ENCODE measurements at regions not wholly inside any gene's neighbourhood (a gene's known extent, or its start where the extent isn't known, plus 50 kb on each side); places are given as distances from the start of the nearest gene placed in this dataset.

GRCh38 chr7:137122145-137122544, 221.4 kb downstream of the PTN start:
- H4K20me1 ChIP-seq (ENCODE audit: insufficient read depth, low read length) = no peaks in the 10 kb centered on the region
- H2AFZ ChIP-seq (ENCODE audit: insufficient read depth, low read depth, low read length, poor library complexity, severe bottlenecking) = no peak overlapping the region
- 80% methylated on average over 2 of the region's 2 CpGs for WGBS (ENCODE audit: insufficient coverage)
- H3K9me3 ChIP-seq (replicated peaks in 1 of 2; ENCODE audit: control insufficient read depth in 1 of 2, insufficient read depth in 1 of 2, low read length in 2 of 2) = peaks cover 3 to 20% of the 10 kb centered on the region in 2 donors
- H3K36me3 Mint-ChIP-seq = no peaks in the 10 kb centered on the region
- H3K4me1 ChIP-seq (ENCODE audit: control insufficient read depth in 1 of 2, insufficient read depth in 2 of 2, low read length in 2 of 2) = no peaks in the 10 kb centered on the region
- H3K27ac Mint-ChIP-seq = no peak overlapping the region
- peaks cover 0 to 8% (median 2%) of the 10 kb centered on the region in 7 donors for H3K9me3 Mint-ChIP-seq
- H3K36me3 ChIP-seq (replicated peaks in 1 of 2; ENCODE audit: control insufficient read depth in 1 of 2, insufficient read depth in 2 of 2, low read length in 2 of 2) = no peaks in the 10 kb centered on the region
- no peaks in the 10 kb centered on the region for H3K27me3 Mint-ChIP-seq (ENCODE audit: low read depth in 3 of 3)
- no peak overlapping the region for H3K4me3 ChIP-seq (replicated peaks in 1 of 3; ENCODE audit: low read depth in 2 of 3, low read length in 3 of 3)
- no peaks in the 10 kb centered on the region for H3K4me1 Mint-ChIP-seq
- TF ChIP-seq CTCF (IDR thresholded peaks at IDR 0.05) = no peak
- H3K9ac ChIP-seq (ENCODE audit: insufficient read depth, low read length, poor library complexity, severe bottlenecking) = no peak overlapping the region
- no peak for DNase-seq
- no peaks in the 10 kb centered on the region for H3K79me2 ChIP-seq (ENCODE audit: insufficient read depth, low read length)
- H3K27ac ChIP-seq (ENCODE audit: low read depth in 1 of 2, low read length in 2 of 2) = no peak overlapping the region
- H3K27me3 ChIP-seq (ENCODE audit: control insufficient read depth in 2 of 2, insufficient read depth in 2 of 2, low read length in 2 of 2) = no peaks in the 10 kb centered on the region
- intact Hi-C loops (cut with micrococcal nuclease) = no loop called here
- no peak overlapping the region for H3K4me3 Mint-ChIP-seq
- H3K4me2 ChIP-seq (replicated peaks; ENCODE audit: extremely low read depth, low read length, poor library complexity, severe bottlenecking) = no peak overlapping the region

- no peak for DNase-seq
- Mint-ChIP-seq H3K4me1 (no peaks in the 10 kb centered on the region), H3K9me3 (peaks cover 0 to 8% (median 2%) of the 10 kb centered on the region in 7 donors), H3K36me3 (no peaks in the 10 kb centered on the region), H3K27ac (no peak overlapping the region), H3K27me3 (ENCODE audit: low read depth in 3 of 3) (no peaks in the 10 kb centered on the region), H3K4me3 (no peak overlapping the region)
- no peaks in the 10 kb centered on the region for H3K4me1 ChIP-seq (ENCODE audit: control insufficient read depth in 1 of 2, insufficient read depth in 2 of 2, low read length in 2 of 2)
- no peak for TF ChIP-seq CTCF (IDR thresholded peaks at IDR 0.05)
- 100% methylated on average over 1 of the region's 2 CpGs for WGBS (ENCODE audit: insufficient coverage)
- H3K4me2 ChIP-seq (replicated peaks; ENCODE audit: extremely low read depth, low read length, poor library complexity, severe bottlenecking) = no peak overlapping the region
- no peaks in the 10 kb centered on the region for H3K79me2 ChIP-seq (ENCODE audit: insufficient read depth, low read length)
- no peak overlapping the region for H2AFZ ChIP-seq (ENCODE audit: insufficient read depth, low read depth, low read length, poor library complexity, severe bottlenecking)
- H4K20me1 ChIP-seq (ENCODE audit: insufficient read depth, low read length) = no peaks in the 10 kb centered on the region
- no peak overlapping the region for H3K9ac ChIP-seq (ENCODE audit: insufficient read depth, low read length, poor library complexity, severe bottlenecking)
- H3K36me3 ChIP-seq (replicated peaks in 1 of 2; ENCODE audit: control insufficient read depth in 1 of 2, insufficient read depth in 2 of 2, low read length in 2 of 2) = no peaks in the 10 kb centered on the region
- no peak overlapping the region for H3K27ac ChIP-seq (ENCODE audit: low read depth in 1 of 2, low read length in 2 of 2)
- no peaks in the 10 kb centered on the region for H3K27me3 ChIP-seq (ENCODE audit: control insufficient read depth in 2 of 2, insufficient read depth in 2 of 2, low read length in 2 of 2)
- intact Hi-C loops (cut with micrococcal nuclease) = no loop called here
- H3K9me3 ChIP-seq (replicated peaks in 1 of 2; ENCODE audit: control insufficient read depth in 1 of 2, insufficient read depth in 1 of 2, low read length in 2 of 2) = peaks cover 3 to 20% of the 10 kb centered on the region in 2 donors
- H3K4me3 ChIP-seq (replicated peaks in 1 of 3; ENCODE audit: low read depth in 2 of 3, low read length in 3 of 3) = no peak overlapping the region
Observed at GRCh38 chr7:137120690-137121089, 222.8 kb downstream of the PTN start.

Data from CD14-positive monocyte (primary cell).